Body of pancreas (tissue), 4 donors: ENCODE measurements at regions not wholly inside any gene's neighbourhood (a gene's known extent, or its start where the extent isn't known, plus 50 kb on each side); places are given as distances from the start of the nearest gene placed in this dataset.

ENCODE experiments used
- CTCF ChIP-seq, 7 experiments: fragments of 450-650 bp in 4 of 7; fragments of 200-600 bp in 3 of 7; sonication (generic) in 3 of 7; IDR thresholded peaks; one replicate each; pipeline ENCODE4 v1.5.1; 2016 to 2019; ENCODE audit warnings: antibody characterized with exemption in 7 of 7
- POLR2A ChIP-seq, 3 donors: fragments of 450-650 bp; IDR thresholded peaks; one replicate each; pipeline ENCODE4 v1.6.1; 2016; ENCODE audit warnings: antibody characterized with exemption in 3 of 3, mild to moderate bottlenecking in 2 of 3

GRCh38 chr5:3778000-3778550, 182.4 kb downstream of the IRX1 start:
- TF ChIP-seq CTCF (IDR thresholded peaks at IDR 0.05) (no peak), POLR2A (IDR thresholded peaks at IDR 0.05) (no peak)
